ENCODE measurements at regions not wholly inside any gene's neighbourhood (a gene's known extent, or its start where the extent isn't known, plus 50 kb on each side); places are given as distances from the start of the nearest gene placed in this dataset.

- no peak for FAIRE-seq
- peak; percentile 53 for DNase-seq (ENCODE audit: insufficient read length, low spot score)
These were observed 207.8 kb upstream of the TARS1 start for GRCh38 chr5:33232731-33233505.

- FAIRE-seq (peak; percentile 13), DNase-seq (ENCODE audit: insufficient read length, low spot score) (no peak)
These were observed 205.5 kb upstream of the TARS1 start for GRCh38 chr5:33235304-33235703.

DNA sequence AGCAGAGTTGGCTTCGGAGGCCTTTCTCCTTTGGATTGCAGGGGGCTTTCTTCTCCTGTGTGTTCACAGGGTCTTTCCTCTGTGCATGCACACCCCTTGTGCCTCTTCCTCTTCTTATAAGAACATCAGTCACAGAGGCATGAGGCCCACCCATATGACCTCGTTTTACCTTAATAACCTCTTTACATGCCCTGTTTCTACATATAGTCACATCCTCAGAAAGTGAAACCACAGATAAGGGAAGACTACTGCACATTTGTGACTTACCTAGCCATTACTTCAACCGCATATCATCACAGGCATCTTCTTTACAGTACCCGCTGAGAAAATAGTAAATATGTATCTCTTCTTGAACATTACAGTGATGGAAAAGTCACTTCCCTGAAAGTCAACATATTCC lies 204.9 kb upstream of the TARS1 start:
- DNase-seq (ENCODE audit: insufficient read length, low spot score) (no peak), FAIRE-seq (no peak)

DNA sequence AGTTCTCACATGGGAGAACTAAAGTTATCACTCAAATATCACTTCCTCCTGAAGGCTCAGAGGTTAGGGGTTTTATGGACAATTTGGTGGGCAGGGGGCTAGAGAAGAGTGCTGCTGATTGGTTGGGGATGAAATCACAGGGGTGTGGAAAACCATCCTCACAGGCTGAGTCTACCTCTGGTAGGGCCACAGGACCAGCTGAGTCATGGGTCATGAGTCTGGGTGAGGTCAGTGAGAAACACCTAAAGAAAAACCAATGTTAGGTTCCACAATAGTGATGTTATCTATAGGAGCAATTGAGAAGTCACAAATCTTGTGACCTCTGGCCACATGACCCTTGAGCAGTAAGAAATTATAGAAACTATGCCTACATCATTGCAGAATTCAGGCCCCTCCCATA lies 203.3 kb upstream of the TARS1 start:
- peak; percentile 16 for FAIRE-seq
- DNase-seq (ENCODE audit: insufficient read length, low spot score): no peak

DNA sequence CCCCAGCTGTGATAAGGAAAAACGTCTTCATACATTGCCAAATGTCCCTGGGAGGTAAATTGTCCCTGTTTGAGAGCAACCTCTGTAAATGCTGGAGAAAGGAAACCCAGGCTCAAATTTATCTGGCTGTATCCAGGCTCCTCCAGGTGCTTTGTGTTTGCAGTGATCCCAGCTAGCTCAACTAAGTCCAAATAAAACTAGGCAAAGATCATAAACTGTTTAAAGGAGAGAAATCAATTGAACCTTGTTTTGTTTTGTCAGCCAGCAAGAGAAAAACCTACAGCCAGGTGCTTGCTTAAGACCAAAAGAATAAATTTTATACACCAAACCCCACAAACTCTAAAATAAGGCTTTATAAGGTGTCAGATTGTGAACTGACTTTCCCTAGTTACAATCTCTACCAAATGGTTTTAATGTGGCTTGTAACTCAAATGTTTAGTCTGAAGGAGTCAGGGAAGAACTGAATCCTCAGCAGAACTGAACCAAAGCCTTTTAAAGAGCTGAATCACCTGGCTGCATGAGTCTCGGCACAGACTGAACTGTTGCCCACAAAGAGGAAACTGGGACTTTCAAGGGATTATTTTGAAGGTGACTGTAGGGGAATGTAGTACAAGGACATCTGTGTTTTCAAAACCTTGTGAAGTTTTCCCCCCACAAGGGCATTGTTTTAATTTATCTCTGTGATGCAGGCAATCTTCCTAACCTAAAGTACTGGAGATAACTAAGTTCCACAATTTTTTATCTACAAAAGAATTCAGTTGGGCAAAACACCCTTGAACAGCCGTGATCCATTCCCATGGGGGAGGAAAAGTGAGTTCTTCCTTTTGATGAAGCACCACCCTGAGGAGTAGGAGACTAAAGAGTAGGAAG lies 201.7 kb upstream of the TARS1 start:
- FAIRE-seq (no peak), DNase-seq (ENCODE audit: insufficient read length, low spot score) (no peak)

GRCh38 chr5:33240558-33240957 lies 200.2 kb upstream of the TARS1 start:
- DNase-seq (ENCODE audit: insufficient read length, low spot score): no peak
- no peak for FAIRE-seq

DNA sequence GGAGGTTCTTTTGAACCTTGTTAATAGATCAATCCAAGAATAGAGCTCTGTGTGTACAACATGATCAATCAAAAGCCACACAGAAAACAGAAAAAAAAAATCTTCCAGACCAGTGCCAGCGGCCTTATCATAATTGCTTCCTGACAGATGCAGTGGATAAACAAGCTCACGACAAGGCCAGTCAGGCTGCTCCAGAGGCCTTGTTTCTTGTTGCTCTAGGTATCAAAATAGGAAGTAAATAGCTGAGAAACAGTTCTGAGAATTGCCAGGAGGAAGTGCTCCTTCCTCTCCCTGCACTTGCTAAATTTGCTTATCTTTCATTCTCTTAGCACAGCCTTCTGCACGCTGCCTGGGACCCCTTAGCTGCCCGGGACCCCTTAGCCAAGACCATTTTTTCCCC lies 199.0 kb upstream of the TARS1 start:
- no peak for DNase-seq (ENCODE audit: insufficient read length, low spot score)
- FAIRE-seq: peak; percentile 44

GRCh38 chr5:33242277-33242676 lies 198.5 kb upstream of the TARS1 start:
- FAIRE-seq (no peak), DNase-seq (ENCODE audit: insufficient read length, low spot score) (no peak)

DNA sequence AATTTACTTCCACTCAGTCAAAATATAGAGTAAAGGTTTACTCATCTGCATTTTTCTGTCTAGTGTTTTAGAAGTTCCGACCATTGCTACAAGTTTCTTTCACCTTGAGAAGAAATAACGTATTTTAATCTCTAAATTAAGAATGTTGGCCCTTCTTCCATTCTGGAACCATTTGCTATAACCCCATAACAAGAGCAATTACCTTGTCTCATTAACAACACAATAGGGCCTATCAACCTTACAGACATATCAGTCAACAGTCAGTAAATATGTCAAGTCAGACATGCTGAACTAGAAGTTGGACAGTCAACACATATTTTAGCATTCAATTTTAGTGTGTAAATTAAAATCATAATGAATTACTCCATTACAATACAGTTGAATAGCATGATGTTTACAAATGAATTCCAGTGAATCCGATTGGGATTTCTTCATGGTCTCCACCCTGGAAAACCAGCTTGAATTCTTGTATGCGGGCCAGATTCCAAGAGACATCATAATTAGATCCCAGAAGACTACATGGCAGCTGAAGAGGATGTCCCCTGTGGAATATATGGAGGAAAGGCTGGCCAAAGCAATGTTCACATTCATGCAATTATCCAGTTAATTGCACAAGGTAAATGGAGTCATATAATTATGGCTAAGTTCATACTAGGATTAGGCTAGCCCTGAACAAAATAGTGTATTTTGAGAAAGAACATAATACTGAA lies 196.2 kb upstream of the TARS1 start:
- DNase-seq (ENCODE audit: insufficient read length, low spot score): no peak
- FAIRE-seq: peak; percentile 70

DNA sequence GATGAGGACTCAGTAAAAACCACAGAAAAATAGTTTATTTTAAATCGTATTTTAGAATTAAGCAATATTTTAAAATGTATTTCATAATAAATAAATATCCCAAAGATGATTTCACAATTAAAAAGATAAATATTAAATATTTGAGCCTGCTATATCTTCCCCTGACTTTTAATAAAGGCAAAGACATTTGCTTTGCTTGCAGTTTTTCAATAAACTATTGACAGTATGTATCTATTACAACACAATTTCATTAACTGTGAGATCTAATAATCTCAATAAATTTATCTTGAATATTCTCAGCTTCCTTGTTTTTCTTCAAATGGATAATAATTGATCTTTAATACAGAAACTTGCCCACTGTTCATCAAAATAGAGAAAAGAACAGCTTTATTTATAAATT lies 186.2 kb upstream of the TARS1 start:
- FAIRE-seq: no peak
- no peak for DNase-seq (ENCODE audit: insufficient read length, low spot score)

GRCh38 chr5:33257807-33258429 lies 182.8 kb upstream of the TARS1 start:
- peak; percentile 77 for DNase-seq (ENCODE audit: insufficient read length, low spot score)
- FAIRE-seq: peak; percentile 80

- peak; percentile 80 for FAIRE-seq
- DNase-seq (ENCODE audit: insufficient read length, low spot score): no peak
These were observed 182.2 kb upstream of the TARS1 start for GRCh38 chr5:33258553-33258952.

DNA sequence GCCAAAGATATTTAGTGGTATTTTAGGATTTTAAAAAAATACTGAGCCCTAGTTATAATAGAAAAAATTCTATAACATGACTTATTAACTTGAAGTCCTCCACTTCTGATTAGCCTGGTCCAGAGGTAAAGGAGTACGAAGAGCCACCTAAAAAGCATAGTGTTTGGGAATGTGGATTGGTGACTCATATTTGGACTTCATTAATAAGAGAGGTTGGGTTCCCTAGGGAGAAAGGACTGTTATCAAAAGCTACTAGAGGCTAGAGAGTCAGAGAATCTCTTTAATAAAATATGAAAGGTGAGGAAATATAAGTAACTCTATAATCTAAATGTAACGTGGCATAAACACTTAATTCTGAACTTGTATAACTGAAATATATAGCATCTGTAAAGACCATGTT lies 180.7 kb upstream of the TARS1 start:
- DNase-seq (ENCODE audit: insufficient read length, low spot score) (no peak), FAIRE-seq (no peak)

- peak; percentile 69 for FAIRE-seq
- peak; percentile 39 for DNase-seq (ENCODE audit: insufficient read length, low spot score)
These were observed 179.5 kb upstream of the TARS1 start for GRCh38 chr5:33261305-33261704.

DNA sequence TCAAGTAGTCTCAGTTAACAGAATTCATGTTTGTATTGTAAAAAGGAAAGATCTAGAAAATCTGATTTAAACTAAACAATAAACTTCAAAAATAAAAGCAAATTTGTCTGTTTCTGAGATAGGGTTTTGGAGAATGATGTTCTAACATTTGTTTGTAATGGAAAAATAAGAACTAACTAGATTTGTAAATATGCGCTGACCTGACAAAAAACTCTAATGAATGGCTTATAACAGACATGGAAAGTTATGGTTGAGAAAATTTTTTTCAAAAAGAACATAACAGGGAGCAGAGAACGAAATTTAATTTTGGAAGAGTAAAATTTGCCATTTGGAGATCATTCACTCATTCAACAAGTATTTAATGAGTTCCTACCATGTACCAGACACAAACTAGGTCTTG lies 179.0 kb upstream of the TARS1 start:
- no peak for FAIRE-seq
- DNase-seq (ENCODE audit: insufficient read length, low spot score): no peak

DNA sequence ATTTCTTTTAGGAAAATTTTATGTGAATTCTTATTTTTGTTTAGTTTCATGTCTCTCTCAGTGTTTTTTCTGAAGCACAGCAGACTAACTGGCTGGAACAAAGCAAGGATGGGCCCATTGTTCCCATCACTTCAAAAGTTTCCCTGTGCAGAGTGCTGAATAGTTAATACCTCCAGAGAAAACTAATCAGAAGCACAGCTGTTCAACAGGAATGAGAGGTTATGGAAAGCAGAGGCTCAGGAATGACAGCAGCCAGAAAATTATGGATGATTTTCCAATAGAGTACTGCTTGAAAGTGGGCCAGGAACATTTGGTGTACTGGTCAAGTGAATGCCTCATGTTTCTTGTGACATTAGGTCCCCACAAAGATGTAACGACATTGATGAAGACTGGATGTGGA lies 173.0 kb upstream of the TARS1 start:
- DNase-seq (ENCODE audit: insufficient read length, low spot score): no peak

DNA sequence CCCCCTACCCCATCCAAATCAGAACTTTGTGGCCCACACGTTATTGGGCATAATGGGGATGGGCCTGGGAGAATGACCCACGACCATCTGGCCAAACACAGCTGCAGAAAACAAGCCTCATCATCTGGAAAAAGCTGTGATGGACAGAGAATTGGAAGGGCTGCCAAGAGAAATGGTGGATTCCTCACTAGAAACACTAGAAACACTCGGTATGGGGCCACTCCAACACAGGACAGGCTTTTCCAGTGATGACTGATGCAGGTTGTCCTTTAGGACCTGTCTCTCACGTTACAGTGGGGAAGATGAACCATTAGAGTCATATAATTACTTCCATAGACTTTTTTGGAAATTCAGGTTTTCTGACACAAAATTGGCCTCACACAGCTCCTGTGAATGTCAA lies 172.4 kb upstream of the TARS1 start:
- FAIRE-seq (no peak), DNase-seq (ENCODE audit: insufficient read length, low spot score) (no peak)

More for the DNA sequence above, 173.0 kb upstream of the TARS1 start:
- peak; percentile 65 for FAIRE-seq

DNA sequence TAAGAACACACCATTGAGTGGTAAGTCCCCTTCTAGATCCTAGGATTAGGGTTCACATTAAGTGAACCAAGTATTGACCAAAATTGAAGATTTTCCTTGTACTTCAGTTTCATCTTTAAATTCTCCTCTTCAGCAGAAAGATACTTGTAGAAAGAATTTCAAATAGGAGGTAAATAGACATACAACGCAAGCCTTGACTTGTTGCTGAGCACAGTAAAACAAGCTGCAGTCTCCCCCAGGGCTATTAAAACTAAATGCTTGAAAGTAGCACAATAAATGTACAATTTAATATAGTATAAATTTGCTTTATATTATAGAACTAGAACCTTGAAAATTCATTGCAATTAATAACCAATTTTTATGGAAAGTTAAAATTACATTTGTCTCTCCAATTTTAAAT lies 170.1 kb upstream of the TARS1 start:
- DNase-seq (ENCODE audit: insufficient read length, low spot score) (no peak), FAIRE-seq (no peak)

DNA sequence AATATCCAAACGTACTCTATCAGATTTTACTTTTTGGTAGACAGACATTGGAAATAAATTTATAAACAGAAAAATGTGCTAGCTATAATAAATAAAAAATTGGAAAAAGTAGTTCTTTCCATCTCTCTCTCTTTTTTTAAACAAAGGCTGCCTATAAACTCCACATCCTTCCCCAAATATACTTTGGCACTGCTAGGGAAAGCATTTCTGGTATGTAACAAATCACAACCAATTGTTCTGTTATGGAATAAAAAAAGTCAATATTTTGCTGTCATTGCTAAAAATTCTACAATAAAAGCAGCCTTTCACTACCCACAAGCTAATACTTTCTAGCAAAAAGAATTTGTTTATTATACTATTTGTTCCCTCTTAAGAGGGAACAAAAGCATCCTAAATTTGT lies 169.2 kb upstream of the TARS1 start:
- no peak for FAIRE-seq
- DNase-seq (ENCODE audit: insufficient read length, low spot score): no peak

DNA sequence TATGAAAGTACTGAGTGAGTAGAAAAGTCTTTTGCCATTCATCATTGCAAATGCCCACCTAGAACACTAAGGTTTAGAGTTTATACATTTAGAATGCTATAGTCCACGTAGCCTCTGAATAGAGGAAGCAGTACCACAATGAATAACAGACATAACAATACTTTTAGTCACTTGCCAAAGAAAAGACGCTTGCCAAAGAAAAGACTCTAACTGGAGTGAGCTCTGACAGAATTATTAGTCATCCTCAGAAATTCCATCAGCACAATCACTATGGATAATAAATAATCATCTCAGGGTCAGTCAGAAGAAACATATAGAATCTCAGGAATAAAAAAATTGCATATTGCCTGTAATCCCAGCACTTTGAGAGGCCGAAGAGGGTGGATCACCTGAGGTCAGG lies 168.5 kb upstream of the TARS1 start:
- FAIRE-seq (no peak), DNase-seq (ENCODE audit: insufficient read length, low spot score) (peak; percentile 75)

DNA sequence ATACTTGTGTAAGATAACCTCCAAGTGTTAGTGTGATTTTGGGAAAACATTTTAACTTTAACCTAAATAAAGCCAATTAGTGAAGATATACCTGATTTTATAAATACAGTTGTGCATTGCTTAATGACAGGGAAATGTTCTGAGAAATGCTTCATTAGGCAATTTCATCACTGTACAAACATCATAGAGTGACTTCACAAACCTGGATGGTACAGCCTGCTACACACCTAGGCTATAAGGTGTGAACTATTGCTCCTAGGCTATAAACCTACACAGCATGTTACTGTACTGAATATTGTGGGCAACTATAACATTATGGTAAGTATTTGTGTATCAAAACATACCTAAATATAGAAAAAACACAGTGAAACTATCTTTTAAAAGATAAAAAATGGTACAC lies 166.8 kb upstream of the TARS1 start:
- FAIRE-seq: peak; percentile 40
- no peak for DNase-seq (ENCODE audit: insufficient read length, low spot score)

All from HTR-8/SVneo (cell line).